ENCODE measurements at regions not wholly inside any gene's neighbourhood (a gene's known extent, or its start where the extent isn't known, plus 50 kb on each side); places are given as distances from the start of the nearest gene placed in this dataset.
"Not testable (repeated sequence)": the region's sequence is repeated elsewhere in the genome, so short reads cannot be mapped to it uniquely, and the experiment has no call there.

GRCh38 chr16:8070506-8070905 is 519.8 kb downstream of the TMEM114 start:
- Histone ChIP-seq H3K27me3 (replicated peaks) (no peaks in the 10 kb centered on the region), H3K27ac (no peak overlapping the region), H3K4me3 (ENCODE audit: low read depth, low read length) (no peak overlapping the region), H3K36me3 (replicated peaks) (no peaks in the 10 kb centered on the region)
- no peak for TF ChIP-seq CTCF (IDR thresholded peaks at IDR 0.05; ENCODE audit: low read depth, low read length, missing control alignments)
- no peak for DNase-seq
- in situ Hi-C loops (cut with HindIII; ENCODE audit: low pct_ligation_motif_present, low sequenced_read_pairs), result no loop called here

GRCh38 chr16:8068225-8068624 is 522.1 kb downstream of the TMEM114 start:
- in situ Hi-C loops (cut with HindIII; ENCODE audit: low pct_ligation_motif_present, low sequenced_read_pairs); DNase-seq; H3K27ac ChIP-seq: not testable (repeated sequence)

GRCh38 chr16:8063159-8063558 is 527.2 kb downstream of the TMEM114 start:
- Histone ChIP-seq H3K27ac (no peak overlapping the region), H3K4me3 (ENCODE audit: low read depth, low read length) (no peak overlapping the region), H3K36me3 (replicated peaks) (no peaks in the 10 kb centered on the region), H3K27me3 (replicated peaks) (no peaks in the 10 kb centered on the region)
- in situ Hi-C loops (cut with HindIII; ENCODE audit: low pct_ligation_motif_present, low sequenced_read_pairs), result no loop called here
- TF ChIP-seq CTCF (IDR thresholded peaks at IDR 0.05; ENCODE audit: low read depth, low read length, missing control alignments), result no peak
- no peak for DNase-seq

More at GRCh38 chr16:8068225-8068624, 522.1 kb downstream of the TMEM114 start:
- not testable (repeated sequence) for H3K27me3 ChIP-seq (replicated peaks); H3K36me3 ChIP-seq (replicated peaks); H3K4me3 ChIP-seq (ENCODE audit: low read depth, low read length)

GRCh38 chr16:8062677-8063076 is 527.6 kb downstream of the TMEM114 start:
- H3K27me3 ChIP-seq (replicated peaks), result no peaks in the 10 kb centered on the region
- no peak overlapping the region for H3K4me3 ChIP-seq (ENCODE audit: low read depth, low read length)
- TF ChIP-seq CTCF (IDR thresholded peaks at IDR 0.05; ENCODE audit: low read depth, low read length, missing control alignments), result no peak
- no peak overlapping the region for H3K27ac ChIP-seq
- DNase-seq, result no peak
- in situ Hi-C loops (cut with HindIII; ENCODE audit: low pct_ligation_motif_present, low sequenced_read_pairs), result no loop called here
- H3K36me3 ChIP-seq (replicated peaks), result no peaks in the 10 kb centered on the region

- TF ChIP-seq CTCF (IDR thresholded peaks at IDR 0.05; ENCODE audit: low read depth, low read length, missing control alignments), result no peak
- in situ Hi-C loops (cut with HindIII; ENCODE audit: low pct_ligation_motif_present, low sequenced_read_pairs), result no loop called here
Measured at GRCh38 chr16:8055761-8056160, 534.5 kb downstream of the TMEM114 start.

GRCh38 chr16:8053437-8053836 is 536.9 kb downstream of the TMEM114 start:
- in situ Hi-C loops (cut with HindIII; ENCODE audit: low pct_ligation_motif_present, low sequenced_read_pairs), result no loop called here
- DNase-seq, result no peak

More at GRCh38 chr16:8055761-8056160, 534.5 kb downstream of the TMEM114 start:
- no peak overlapping the region for H3K4me3 ChIP-seq (ENCODE audit: low read depth, low read length)
- no peak for DNase-seq
- H3K27ac ChIP-seq, result no peak overlapping the region
- no peaks in the 10 kb centered on the region for H3K36me3 ChIP-seq (replicated peaks)
- H3K27me3 ChIP-seq (replicated peaks), result no peaks in the 10 kb centered on the region

More at GRCh38 chr16:8053437-8053836, 536.9 kb downstream of the TMEM114 start:
- H3K27me3 ChIP-seq (replicated peaks), result no peaks in the 10 kb centered on the region
- no peak overlapping the region for H3K27ac ChIP-seq
- no peak overlapping the region for H3K4me3 ChIP-seq (ENCODE audit: low read depth, low read length)
- no peak for TF ChIP-seq CTCF (IDR thresholded peaks at IDR 0.05; ENCODE audit: low read depth, low read length, missing control alignments)
- no peaks in the 10 kb centered on the region for H3K36me3 ChIP-seq (replicated peaks)

All from brain microvascular endothelial cell (primary cell).